Central memory CD8-positive, alpha-beta T cell (primary cell): ENCODE measurements at regions not wholly inside any gene's neighbourhood (a gene's known extent, or its start where the extent isn't known, plus 50 kb on each side); places are given as distances from the start of the nearest gene placed in this dataset.

ENCODE experiments used
- ATAC-seq: fragments of 150-1000 bp; cut with Tn5 transposase; replicated peaks from 2 replicates; pipeline ENCODE4 v1.10.0; 2022; ENCODE audit warnings: mild to moderate bottlenecking, moderate FRiP score, moderate number of reproducible peaks; ENCODE audit not compliant: poor library complexity, severe bottlenecking; ENCODE audit errors: extremely low read depth
- DNase-seq, 2 donors: peaks; one replicate each; pipeline ENCODE4 v3.0.0; 2021; ENCODE audit warnings: low spot score in 2 of 2
- H3K27ac Mint-ChIP-seq: one replicate; pipeline ENCODE4 v1.8.0; 2022; ENCODE audit warnings: low read depth, mild to moderate bottlenecking, moderate library complexity, mixed read lengths
- H3K27me3 Mint-ChIP-seq: one replicate; pipeline ENCODE4 v1.8.0; 2022; ENCODE audit warnings: mixed read lengths
- H3K36me3 Mint-ChIP-seq: one replicate; pipeline ENCODE4 v1.8.0; 2022; ENCODE audit warnings: mild to moderate bottlenecking, moderate library complexity, mixed read lengths; ENCODE audit not compliant: insufficient read depth
- H3K4me1 Mint-ChIP-seq: one replicate; pipeline ENCODE4 v1.8.0; 2022; ENCODE audit warnings: mixed read lengths
- H3K4me3 Mint-ChIP-seq: one replicate; pipeline ENCODE4 v1.8.0; 2022; ENCODE audit warnings: mild to moderate bottlenecking, moderate library complexity, mixed read lengths
- H3K9me3 Mint-ChIP-seq: one replicate; pipeline ENCODE4 v1.8.0; 2022; ENCODE audit warnings: mixed read lengths

DNA sequence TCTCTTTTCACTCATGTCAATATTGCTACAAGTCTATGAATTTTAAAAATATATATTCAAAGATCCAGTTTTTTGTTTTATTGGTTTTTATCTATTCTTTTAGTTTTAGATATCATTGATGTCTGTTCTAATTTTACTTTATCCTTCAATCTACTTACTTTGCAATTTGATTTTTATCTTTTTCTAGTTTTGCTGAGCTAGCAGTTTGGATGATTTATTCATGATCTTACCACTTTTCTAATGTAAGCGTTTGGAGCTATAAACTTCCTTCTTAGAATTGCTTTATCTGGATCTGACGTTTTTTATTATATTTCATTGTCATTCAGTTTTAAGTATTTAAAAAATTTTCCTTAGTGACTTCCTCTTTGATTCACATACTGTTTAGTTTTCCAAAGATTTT is 664.5 kb upstream of the VSTM2A start:
- Mint-ChIP-seq H3K4me3 (no peak overlapping the region), H3K4me1 (no peaks in the 10 kb centered on the region), H3K36me3 (no peaks in the 10 kb centered on the region), H3K27ac (no peak overlapping the region), H3K27me3 (no peaks in the 10 kb centered on the region), H3K9me3 (peaks cover 24% of the 10 kb centered on the region)
- DNase-seq: no peak
- no peak for ATAC-seq

DNA sequence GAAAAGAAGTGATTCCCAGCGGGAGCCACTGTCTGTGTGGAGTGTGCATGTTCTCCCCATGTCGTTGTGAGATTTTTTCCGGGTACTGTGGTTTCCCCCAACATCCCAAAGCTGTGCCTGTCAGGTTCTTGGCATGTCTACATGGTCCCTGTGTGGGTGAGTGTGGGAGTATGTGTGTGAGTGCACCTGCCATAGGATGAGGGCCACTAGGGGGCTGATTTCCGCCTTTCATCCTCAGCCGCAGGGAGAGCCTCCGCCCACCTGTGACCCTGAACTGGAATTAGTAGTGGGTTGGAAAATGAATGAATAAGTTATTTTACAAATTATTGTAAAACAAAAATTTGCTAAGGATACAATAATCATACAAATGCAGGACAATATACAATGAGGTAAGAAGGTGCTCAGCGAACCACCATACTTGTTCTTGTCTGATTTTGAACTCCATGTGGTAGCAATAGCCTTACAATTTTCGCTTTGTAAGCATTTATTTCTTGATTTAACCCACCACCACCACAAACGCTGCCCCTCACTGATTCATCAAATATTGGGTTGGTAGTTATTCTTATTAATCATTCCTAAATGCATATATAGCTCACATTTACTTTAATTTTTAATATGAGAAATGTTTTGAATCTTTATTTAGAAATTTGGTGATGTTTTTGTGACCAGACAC is 641.2 kb upstream of the VSTM2A start:
- Mint-ChIP-seq H3K36me3 (no peaks in the 10 kb centered on the region), H3K27me3 (no peaks in the 10 kb centered on the region), H3K27ac (no peak overlapping the region), H3K4me1 (no peaks in the 10 kb centered on the region), H3K4me3 (no peak overlapping the region), H3K9me3 (peaks cover 32% of the 10 kb centered on the region)
- ATAC-seq (no peak), DNase-seq (no peak)

DNA sequence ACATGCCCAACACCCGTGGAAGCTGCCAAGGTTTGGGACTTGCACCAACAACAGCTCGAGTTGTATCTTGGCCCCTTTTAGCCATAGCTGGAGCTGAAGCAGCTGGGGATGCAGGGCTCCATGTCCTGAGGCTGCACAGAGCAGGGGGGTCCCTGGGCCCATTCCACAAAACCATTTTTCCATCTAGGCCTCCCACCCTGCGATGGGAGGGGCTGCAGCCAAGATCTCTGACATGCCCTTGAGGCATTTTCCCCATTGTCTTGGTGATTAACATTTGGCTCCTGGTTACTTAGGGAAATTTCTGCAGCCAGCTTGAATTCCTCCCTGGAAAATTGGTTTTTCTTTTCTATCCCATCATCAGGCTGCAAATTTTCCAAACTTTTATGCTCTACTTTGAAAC is 637.8 kb upstream of the VSTM2A start:
- H3K27ac Mint-ChIP-seq: no peak overlapping the region
- no peak overlapping the region for H3K4me3 Mint-ChIP-seq
- peaks cover 32% of the 10 kb centered on the region for H3K9me3 Mint-ChIP-seq
- no peaks in the 10 kb centered on the region for H3K36me3 Mint-ChIP-seq
- no peaks in the 10 kb centered on the region for H3K27me3 Mint-ChIP-seq
- no peak for ATAC-seq
- DNase-seq: no peak
- H3K4me1 Mint-ChIP-seq: no peaks in the 10 kb centered on the region

DNA sequence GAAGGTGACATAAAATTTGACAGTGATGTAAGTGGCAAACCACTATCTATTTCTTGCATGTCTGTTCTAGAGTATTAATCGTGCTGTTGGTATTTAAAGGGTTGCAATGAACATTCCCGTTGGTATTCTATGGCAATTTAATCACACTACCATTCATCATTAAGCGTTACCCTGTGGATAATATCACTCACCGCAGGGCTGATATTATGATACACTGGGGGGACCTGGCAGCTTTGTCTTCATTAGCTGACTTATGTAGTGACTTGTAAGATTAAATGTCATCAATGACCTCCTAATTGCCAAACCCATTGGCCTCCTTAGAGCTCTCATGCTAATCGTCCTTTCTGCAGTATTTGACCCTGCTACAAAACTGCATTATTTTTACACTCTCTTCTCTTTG is 624.5 kb upstream of the VSTM2A start:
- H3K4me3 Mint-ChIP-seq: no peak overlapping the region
- H3K36me3 Mint-ChIP-seq: no peaks in the 10 kb centered on the region
- no peak overlapping the region for H3K27ac Mint-ChIP-seq
- DNase-seq: no peak
- H3K27me3 Mint-ChIP-seq: no peaks in the 10 kb centered on the region
- H3K4me1 Mint-ChIP-seq: no peaks in the 10 kb centered on the region
- H3K9me3 Mint-ChIP-seq: peaks cover 30% of the 10 kb centered on the region
- no peak for ATAC-seq

DNA sequence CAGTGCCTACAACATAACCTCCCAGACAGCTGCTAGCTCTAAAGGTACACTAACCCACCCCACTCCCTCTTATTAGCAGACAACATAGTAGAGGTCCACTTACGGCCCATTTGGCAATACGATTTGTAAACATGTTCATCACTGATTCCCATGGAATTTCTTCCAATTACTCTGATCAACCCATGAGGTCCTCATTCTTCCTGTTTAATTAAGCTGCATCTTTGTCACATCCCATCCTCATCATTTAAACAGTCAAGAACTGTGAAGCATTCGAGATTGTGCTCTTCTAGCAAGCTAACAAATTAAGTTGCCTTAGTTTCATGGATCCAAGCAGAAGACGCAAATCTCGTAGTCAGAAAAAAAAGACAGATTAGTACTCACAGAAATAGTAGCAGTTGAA is 622.2 kb upstream of the VSTM2A start:
- Mint-ChIP-seq H3K27me3 (no peaks in the 10 kb centered on the region), H3K4me3 (no peak overlapping the region), H3K36me3 (no peaks in the 10 kb centered on the region), H3K9me3 (peaks cover 22% of the 10 kb centered on the region), H3K27ac (no peak overlapping the region), H3K4me1 (no peaks in the 10 kb centered on the region)
- DNase-seq: no peak
- ATAC-seq: no peak

DNA sequence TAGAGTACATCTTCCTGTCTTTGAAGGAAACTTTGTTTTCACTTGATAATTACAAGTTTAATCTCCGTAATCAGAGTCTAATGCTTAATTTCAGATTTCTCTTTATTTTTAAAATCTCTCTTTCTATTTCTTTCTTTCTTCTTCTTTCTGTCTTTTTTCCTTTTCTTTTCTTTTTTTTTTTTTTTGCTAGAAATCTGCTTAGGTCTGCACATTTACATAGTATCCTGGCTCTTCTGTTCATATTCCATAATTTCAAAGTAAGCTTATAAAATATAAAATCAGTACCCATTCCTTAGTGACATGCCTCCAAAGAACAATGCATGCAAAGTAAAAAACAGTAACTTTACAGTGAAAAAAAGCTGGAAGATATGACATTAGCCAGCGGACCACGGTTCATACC is 601.7 kb upstream of the VSTM2A start:
- Mint-ChIP-seq H3K27ac (no peak overlapping the region), H3K36me3 (no peaks in the 10 kb centered on the region), H3K4me3 (no peak overlapping the region), H3K27me3 (no peaks in the 10 kb centered on the region), H3K4me1 (no peaks in the 10 kb centered on the region), H3K9me3 (peaks cover 28% of the 10 kb centered on the region)
- DNase-seq: no peak
- no peak for ATAC-seq

DNA sequence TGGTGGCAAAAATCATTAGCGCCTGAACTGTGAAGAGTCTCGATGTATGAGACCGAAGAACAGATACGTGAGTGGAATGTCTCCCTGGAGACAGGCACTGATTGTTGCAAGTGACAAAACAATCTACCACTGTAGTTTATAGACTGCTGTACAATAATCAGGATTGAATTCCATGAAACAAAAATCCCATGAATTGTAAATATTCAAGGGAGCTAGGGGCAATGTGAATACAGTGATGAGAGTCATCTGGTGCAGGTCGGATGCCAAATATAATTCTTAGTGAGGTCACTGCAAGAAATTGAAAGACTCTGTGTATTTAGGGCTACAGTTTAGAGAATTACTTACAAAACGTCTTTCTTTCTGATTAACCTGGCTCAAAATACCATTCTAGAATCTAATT is 594.4 kb upstream of the VSTM2A start:
- Mint-ChIP-seq H3K27me3 (no peaks in the 10 kb centered on the region), H3K27ac (no peak overlapping the region), H3K4me3 (no peak overlapping the region), H3K4me1 (no peaks in the 10 kb centered on the region), H3K36me3 (no peaks in the 10 kb centered on the region), H3K9me3 (peaks cover 32% of the 10 kb centered on the region)
- ATAC-seq: no peak
- no peak for DNase-seq

DNA sequence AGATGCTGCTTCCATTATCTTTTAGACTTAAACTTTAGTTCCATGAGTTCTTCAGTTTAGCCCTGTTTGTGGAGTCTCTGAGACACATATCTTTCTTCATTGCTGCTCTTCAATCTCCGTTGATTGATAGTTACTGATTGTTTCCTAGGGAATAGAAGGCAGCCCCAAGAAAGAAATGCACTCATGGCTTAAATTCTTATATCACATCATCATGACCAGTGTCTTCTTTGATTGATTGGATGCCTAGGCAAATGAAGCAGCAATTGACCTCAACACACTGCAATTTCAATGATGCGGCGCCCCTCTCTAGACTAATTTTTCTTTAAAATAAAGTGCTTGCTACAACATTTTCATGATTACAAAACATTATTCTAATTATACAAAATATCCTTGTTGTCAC is 576.5 kb upstream of the VSTM2A start:
- ATAC-seq: no peak
- no peak overlapping the region for H3K4me3 Mint-ChIP-seq
- peaks cover 6% of the 10 kb centered on the region for H3K9me3 Mint-ChIP-seq
- H3K4me1 Mint-ChIP-seq: no peaks in the 10 kb centered on the region
- H3K27ac Mint-ChIP-seq: no peak overlapping the region
- no peak for DNase-seq
- no peaks in the 10 kb centered on the region for H3K27me3 Mint-ChIP-seq
- no peaks in the 10 kb centered on the region for H3K36me3 Mint-ChIP-seq

DNA sequence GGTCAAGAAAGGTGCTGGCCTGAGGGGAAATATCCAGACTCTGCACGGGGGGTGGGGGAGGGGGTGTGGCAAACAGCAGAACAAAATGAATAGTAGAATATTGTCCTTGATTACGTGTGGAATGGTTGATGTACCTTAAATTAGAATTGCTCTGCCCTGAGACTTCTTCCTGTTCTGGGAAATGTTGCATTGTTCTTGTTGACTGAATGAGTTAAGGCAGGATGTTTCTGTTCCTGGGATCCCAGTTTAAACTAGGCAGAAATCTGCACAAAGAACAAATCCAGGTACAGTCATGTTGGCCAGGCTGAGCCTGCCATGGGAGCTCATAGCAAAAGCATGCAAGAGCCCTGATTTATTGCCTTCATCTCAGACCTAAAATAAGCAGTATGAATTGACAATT is 558.7 kb upstream of the VSTM2A start:
- ATAC-seq (no peak), DNase-seq (no peak)
- no peaks in the 10 kb centered on the region for H3K36me3 Mint-ChIP-seq
- no peaks in the 10 kb centered on the region for H3K27me3 Mint-ChIP-seq
- no peak overlapping the region for H3K27ac Mint-ChIP-seq
- peaks cover 36% of the 10 kb centered on the region for H3K9me3 Mint-ChIP-seq
- no peaks in the 10 kb centered on the region for H3K4me1 Mint-ChIP-seq
- no peak overlapping the region for H3K4me3 Mint-ChIP-seq

DNA sequence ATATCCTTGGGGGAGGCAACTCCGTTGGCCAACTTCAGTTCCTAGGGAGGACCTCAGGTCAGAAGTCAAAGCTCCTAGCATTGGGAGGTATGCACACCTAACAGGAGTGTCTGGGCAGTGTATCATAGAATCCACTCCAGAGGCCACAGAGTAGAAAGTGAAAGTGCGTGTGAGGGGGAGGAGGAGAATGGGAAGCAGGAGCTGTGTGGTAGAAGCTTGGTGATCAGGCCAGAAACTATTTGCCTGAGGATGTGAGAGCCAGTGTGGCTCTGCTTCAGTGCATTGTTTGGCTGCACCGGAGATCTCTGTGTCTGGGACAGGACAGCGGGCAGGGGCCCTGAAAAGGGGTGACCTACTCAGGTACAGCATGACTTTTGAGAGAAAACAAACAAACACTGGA is 557.4 kb upstream of the VSTM2A start:
- Mint-ChIP-seq H3K4me1 (no peaks in the 10 kb centered on the region), H3K27me3 (no peaks in the 10 kb centered on the region), H3K36me3 (no peaks in the 10 kb centered on the region), H3K27ac (no peak overlapping the region), H3K9me3 (peaks cover 36% of the 10 kb centered on the region), H3K4me3 (no peak overlapping the region)
- ATAC-seq (no peak), DNase-seq (no peak)

DNA sequence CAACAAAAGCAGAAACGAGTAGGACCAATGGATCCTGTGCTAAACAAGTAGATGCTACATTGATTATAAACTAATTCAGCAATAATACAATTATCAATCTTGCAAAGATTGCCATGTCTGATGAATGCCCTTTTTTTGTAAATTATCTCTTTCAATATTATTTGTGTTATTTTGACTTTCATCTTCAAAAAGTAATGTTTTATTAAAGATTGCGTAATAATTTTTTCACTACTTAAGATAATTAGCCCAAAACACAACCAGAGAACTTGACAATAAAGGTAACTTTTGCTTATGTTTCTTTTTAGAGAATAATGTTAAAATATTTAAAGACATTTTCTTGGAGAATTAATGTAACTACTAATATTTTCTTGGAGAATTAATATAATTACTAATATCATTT is 553.8 kb upstream of the VSTM2A start:
- H3K9me3 Mint-ChIP-seq: peaks cover 14% of the 10 kb centered on the region
- H3K36me3 Mint-ChIP-seq: no peaks in the 10 kb centered on the region
- no peak overlapping the region for H3K4me3 Mint-ChIP-seq
- ATAC-seq (no peak), DNase-seq (no peak)
- no peak overlapping the region for H3K27ac Mint-ChIP-seq
- no peaks in the 10 kb centered on the region for H3K27me3 Mint-ChIP-seq
- H3K4me1 Mint-ChIP-seq: no peaks in the 10 kb centered on the region

DNA sequence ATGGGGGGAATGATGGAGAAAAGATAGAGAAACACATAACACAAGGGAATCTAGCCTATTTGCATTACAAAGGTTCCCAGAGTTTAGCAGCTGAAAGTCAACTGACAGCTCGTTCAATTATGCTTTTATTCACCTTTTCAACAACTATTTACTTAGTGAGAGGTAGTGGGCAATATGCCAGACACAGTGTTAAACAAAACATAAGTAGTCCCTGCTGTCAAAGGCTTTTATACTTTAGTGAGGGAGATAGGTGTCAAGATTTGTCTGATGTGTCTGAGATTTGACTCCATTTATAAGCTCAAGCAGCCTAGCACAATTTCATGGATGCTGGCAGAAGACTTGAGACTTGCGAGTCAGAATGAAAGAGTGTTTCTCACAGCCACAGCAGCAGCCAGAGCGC is 549.0 kb upstream of the VSTM2A start:
- Mint-ChIP-seq H3K27me3 (no peaks in the 10 kb centered on the region), H3K36me3 (no peaks in the 10 kb centered on the region), H3K27ac (no peak overlapping the region), H3K4me1 (no peaks in the 10 kb centered on the region), H3K9me3 (peaks cover 9% of the 10 kb centered on the region), H3K4me3 (no peak overlapping the region)
- DNase-seq: no peak
- ATAC-seq: no peak

DNA sequence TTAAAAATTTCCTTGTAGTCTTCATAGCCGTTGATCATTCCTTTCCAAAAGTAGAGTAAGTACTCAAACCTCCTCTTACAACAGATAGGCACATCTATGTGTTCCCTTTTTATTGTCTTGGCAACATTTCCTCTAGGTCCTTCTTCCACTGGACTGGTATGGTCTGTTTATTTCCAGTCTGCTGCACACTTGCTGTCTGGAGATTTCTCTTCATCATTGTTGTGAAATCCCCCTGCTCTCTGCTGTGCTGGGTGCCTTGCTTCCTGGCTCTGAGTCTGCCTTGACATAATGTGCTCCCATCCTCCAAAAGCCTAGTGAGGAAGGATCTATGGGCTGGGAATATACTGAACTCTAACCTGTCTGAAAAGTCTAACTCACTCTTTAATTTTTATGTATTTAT is 545.3 kb upstream of the VSTM2A start:
- no peaks in the 10 kb centered on the region for H3K27me3 Mint-ChIP-seq
- H3K9me3 Mint-ChIP-seq: peaks cover 9% of the 10 kb centered on the region
- H3K27ac Mint-ChIP-seq: no peak overlapping the region
- ATAC-seq (no peak), DNase-seq (no peak)
- H3K4me3 Mint-ChIP-seq: no peak overlapping the region
- H3K36me3 Mint-ChIP-seq: no peaks in the 10 kb centered on the region
- H3K4me1 Mint-ChIP-seq: no peaks in the 10 kb centered on the region

DNA sequence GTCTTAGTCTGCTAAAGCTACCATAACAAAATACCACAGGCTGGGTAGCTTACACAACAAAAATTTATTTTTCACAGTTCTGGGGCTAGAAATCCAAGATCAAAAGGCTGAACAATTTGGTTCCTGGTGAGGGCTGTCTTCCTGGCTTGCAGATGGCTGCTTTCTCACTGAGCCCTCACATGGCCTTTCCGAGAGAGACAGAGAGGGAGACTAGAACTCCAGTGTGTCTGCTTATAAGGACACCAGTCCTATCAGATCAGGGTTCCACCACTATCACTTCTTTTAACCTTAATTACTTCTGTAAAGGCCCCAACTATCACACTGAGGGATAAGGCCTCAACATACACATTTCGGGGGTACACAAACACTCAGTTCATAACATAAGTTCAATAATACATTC is 527.4 kb upstream of the VSTM2A start:
- no peaks in the 10 kb centered on the region for H3K4me1 Mint-ChIP-seq
- no peak for ATAC-seq
- no peaks in the 10 kb centered on the region for H3K27me3 Mint-ChIP-seq
- no peak overlapping the region for H3K4me3 Mint-ChIP-seq
- H3K27ac Mint-ChIP-seq: no peak overlapping the region
- no peak for DNase-seq
- peaks cover 2% of the 10 kb centered on the region for H3K36me3 Mint-ChIP-seq
- H3K9me3 Mint-ChIP-seq: peaks cover 34% of the 10 kb centered on the region
